GM12865 (cell line): ENCODE measurements at regions not wholly inside any gene's neighbourhood (a gene's known extent, or its start where the extent isn't known, plus 50 kb on each side); places are given as distances from the start of the nearest gene placed in this dataset.

Source experiments
- DNase-seq: peaks from one replicate; pipeline ENCODE4 v3.0.0; 2010; ENCODE audit warnings: low read depth
- H3K4me3 ChIP-seq: 2 replicates; pipeline ENCODE4 v1.5.1; 2011; ENCODE audit warnings: mild to moderate bottlenecking, low read depth, low read length, control low read depth
- TF ChIP-seq, protein P1 (sequence below): IDR thresholded peaks from 2 replicates; pipeline ENCODE4 v1.5.1; 2011; ENCODE audit warnings: low read length, control low read depth, low read depth, inconsistent platforms; ENCODE audit not compliant: insufficient read depth; ENCODE audit errors: missing control alignments

DNA sequence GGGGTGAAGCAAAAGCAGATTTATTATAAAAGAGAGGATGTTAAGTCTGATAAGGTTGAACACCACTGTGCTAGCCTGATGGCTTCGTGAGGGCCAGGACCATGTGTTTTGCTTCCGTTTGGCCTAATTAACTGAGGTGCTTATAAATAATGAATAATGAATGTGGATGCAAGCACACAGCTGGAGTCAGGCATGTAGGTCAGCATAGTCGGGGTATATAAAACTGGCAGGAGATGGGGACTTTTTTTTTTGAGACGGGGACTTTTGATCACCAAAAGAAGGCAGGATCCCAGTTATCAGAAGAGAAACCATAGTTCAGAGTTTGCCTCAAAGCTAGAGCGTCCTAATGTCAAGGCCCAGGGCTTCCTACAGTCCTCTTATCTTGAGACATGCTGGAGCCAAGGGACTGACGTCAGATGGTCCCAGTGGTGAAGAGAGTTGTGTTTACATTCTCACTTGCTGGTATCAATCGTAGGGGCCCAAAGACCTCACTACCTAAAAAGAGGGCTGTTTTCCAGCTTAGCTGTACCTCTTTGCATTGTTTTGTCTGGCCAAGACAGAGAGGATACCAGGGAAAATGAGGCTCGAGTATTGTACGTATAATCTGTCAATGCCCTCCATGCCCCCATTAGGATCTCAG is 50.4 kb downstream of the RTL9 start:
- no peak overlapping the region for H3K4me3 ChIP-seq
- TF ChIP-seq, protein P1, sequence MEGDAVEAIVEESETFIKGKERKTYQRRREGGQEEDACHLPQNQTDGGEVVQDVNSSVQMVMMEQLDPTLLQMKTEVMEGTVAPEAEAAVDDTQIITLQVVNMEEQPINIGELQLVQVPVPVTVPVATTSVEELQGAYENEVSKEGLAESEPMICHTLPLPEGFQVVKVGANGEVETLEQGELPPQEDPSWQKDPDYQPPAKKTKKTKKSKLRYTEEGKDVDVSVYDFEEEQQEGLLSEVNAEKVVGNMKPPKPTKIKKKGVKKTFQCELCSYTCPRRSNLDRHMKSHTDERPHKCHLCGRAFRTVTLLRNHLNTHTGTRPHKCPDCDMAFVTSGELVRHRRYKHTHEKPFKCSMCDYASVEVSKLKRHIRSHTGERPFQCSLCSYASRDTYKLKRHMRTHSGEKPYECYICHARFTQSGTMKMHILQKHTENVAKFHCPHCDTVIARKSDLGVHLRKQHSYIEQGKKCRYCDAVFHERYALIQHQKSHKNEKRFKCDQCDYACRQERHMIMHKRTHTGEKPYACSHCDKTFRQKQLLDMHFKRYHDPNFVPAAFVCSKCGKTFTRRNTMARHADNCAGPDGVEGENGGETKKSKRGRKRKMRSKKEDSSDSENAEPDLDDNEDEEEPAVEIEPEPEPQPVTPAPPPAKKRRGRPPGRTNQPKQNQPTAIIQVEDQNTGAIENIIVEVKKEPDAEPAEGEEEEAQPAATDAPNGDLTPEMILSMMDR = no peak
- DNase-seq = no peak

DNA sequence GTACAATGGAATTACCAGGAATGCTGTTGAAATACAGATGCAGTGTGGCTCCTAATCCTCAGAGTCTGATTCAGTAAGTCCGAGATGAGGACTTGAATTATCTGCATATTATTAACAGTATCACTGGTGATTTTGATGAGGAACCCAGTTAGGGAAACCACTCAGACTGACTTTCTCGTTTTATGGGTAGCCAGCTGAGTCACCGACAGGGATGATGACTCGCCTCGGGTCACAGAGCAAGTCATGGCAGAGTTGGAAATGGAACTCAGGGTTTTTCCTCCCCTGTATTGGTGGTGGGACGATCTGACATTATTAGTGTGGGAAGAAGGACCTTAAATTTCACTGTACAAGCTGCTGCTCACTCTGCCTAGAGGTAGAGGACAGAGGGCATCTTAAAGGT is 51.3 kb downstream of the RTL9 start:
- no peak for DNase-seq
- no peak overlapping the region for H3K4me3 ChIP-seq
- TF ChIP-seq, protein P1 = no peak

GRCh38 chrX:110410603-110411002 is 52.0 kb downstream of the RTL9 start:
- H3K4me3 ChIP-seq = no peak overlapping the region
- TF ChIP-seq, protein P1 = no peak
- no peak for DNase-seq

- TF ChIP-seq, protein P1 = peak; percentile 74
- H3K4me3 ChIP-seq = no peak overlapping the region
- peak; percentile 71 for DNase-seq
These were observed 54.5 kb downstream of the RTL9 start for GRCh38 chrX:110412971-110413726.

DNA sequence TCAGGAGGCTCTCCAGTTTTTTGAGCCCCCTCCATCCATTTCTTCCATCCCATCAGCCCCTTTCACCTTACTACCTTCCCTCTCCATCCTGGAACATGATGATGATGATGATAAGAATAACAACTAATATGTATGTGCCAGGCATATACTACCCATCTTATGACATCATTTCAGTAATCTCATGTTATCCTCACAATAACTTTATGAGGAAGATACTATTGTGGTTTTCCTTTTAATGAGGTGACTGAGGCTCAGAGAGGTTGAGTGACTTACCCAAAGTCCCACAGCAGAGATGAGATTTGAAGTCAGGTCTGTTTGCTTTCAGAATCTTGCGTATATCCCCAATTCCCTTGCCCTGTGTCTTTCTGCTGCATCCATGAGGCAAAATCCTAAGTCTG is 55.1 kb downstream of the RTL9 start:
- TF ChIP-seq, protein P1 = no peak

DNA sequence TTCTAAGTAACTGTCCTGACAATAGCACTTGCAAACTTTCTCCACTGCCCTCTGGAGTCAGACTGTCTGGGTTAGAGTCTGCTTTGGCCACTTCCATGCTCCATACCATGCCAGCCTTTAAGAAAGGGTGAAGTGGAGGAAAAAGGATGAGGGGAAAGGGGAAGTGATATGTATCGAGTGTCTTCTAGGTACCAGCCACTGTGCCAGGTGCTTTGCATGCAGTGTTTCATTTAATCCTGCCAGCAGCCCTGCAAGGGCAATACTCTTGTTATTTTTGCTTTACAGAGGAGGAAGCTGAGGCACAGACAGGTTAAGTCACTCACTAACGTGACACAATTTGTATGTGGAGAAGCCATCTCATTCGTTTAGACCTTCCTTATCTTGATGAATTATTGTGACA is 55.6 kb downstream of the RTL9 start:
- no peak overlapping the region for H3K4me3 ChIP-seq
- DNase-seq = no peak
- TF ChIP-seq, protein P1 = no peak

More for the DNA sequence above, 55.1 kb downstream of the RTL9 start:
- H3K4me3 ChIP-seq = no peak overlapping the region
- DNase-seq = no peak
